HK-2 (cell line): ENCODE measurements at regions not wholly inside any gene's neighbourhood (a gene's known extent, or its start where the extent isn't known, plus 50 kb on each side); places are given as distances from the start of the nearest gene placed in this dataset.
"Not testable (repeated sequence)": the region's sequence is repeated elsewhere in the genome, so short reads cannot be mapped to it uniquely, and the experiment has no call there.

Source experiments
- DNase-seq: peaks from one replicate; pipeline ENCODE4 v3.0.0-alpha.2; 2018; ENCODE audit not compliant: unreplicated experiment

GRCh38 chrX:111041018-111041462 lies 55.0 kb upstream of the PAK3 start:
- DNase-seq = peak; percentile 72

GRCh38 chrX:111040377-111041017 lies 55.5 kb upstream of the PAK3 start:
- DNase-seq = peak; percentile 31

- peak; percentile 29 for DNase-seq
These were observed 56.4 kb upstream of the PAK3 start for GRCh38 chrX:111039606-111040005.

GRCh38 chrX:111035991-111036390 lies 60.0 kb upstream of the PAK3 start:
- DNase-seq = no peak

- DNase-seq = no peak
These were observed 60.7 kb upstream of the PAK3 start for GRCh38 chrX:111035256-111035655.

- DNase-seq = not testable (repeated sequence)
These were observed 73.0 kb upstream of the PAK3 start for GRCh38 chrX:111022998-111023397.

- no peak for DNase-seq
These were observed 75.7 kb upstream of the PAK3 start for GRCh38 chrX:111020283-111020682.

- no peak for DNase-seq
These were observed 82.1 kb upstream of the PAK3 start for GRCh38 chrX:111013778-111014455.

GRCh38 chrX:111010111-111010510 lies 85.9 kb upstream of the PAK3 start:
- DNase-seq = no peak

GRCh38 chrX:111009256-111009655 lies 86.7 kb upstream of the PAK3 start:
- DNase-seq = no peak

GRCh38 chrX:111008126-111008525 lies 87.9 kb upstream of the PAK3 start:
- DNase-seq = no peak

GRCh38 chrX:111007238-111007637 lies 88.8 kb upstream of the PAK3 start:
- no peak for DNase-seq

- DNase-seq = no peak
These were observed 89.9 kb upstream of the PAK3 start for GRCh38 chrX:111006116-111006515.

- no peak for DNase-seq
These were observed 90.8 kb upstream of the PAK3 start for GRCh38 chrX:111005166-111005565.

- no peak for DNase-seq
These were observed 92.9 kb upstream of the PAK3 start for GRCh38 chrX:111003118-111003517.

GRCh38 chrX:110992611-110993010 lies 103.4 kb upstream of the PAK3 start:
- DNase-seq = peak; percentile 21

- no peak for DNase-seq
These were observed 106.1 kb upstream of the PAK3 start for GRCh38 chrX:110989869-110990268.

- DNase-seq = no peak
These were observed 106.5 kb upstream of the PAK3 start for GRCh38 chrX:110989447-110989846.

- no peak for DNase-seq
These were observed 108.7 kb upstream of the PAK3 start for GRCh38 chrX:110987292-110987691.

- DNase-seq = no peak
These were observed 110.5 kb upstream of the PAK3 start for GRCh38 chrX:110985470-110985869.

- no peak for DNase-seq
These were observed 113.0 kb upstream of the PAK3 start for GRCh38 chrX:110983024-110983423.

- no peak for DNase-seq
These were observed 129.2 kb upstream of the PAK3 start for GRCh38 chrX:110966839-110967238.

GRCh38 chrX:110966091-110966454 lies 129.9 kb upstream of the PAK3 start:
- no peak for DNase-seq
